ENCODE measurements at regions not wholly inside any gene's neighbourhood (a gene's known extent, or its start where the extent isn't known, plus 50 kb on each side); places are given as distances from the start of the nearest gene placed in this dataset.
A peak's percentile ranks its signal among the peaks of the same experiment; 100 is the strongest.
"Not testable (repeated sequence)": the region's sequence is repeated elsewhere in the genome, so short reads cannot be mapped to it uniquely, and the experiment has no call there.

DNA sequence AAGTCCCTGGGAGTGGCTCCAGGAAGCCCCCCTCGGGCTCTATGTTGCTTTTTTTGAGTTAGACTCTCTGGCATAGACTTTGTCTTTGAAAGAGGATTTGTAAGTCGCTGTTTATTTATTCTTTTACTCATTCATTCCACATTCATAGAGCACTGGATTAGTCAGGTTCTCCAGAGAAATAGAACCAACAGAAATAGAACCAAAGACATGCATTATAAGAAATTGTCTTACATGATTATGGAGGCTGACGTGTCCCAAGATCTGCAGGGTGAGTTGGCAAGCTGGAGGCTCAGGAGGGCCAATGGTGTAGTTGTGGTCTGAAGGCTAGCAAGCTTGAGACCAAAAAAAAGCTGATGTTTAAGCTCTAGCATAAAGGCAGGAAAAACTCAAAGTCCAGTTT lies 98.3 kb upstream of the CHD6 start:
- DNase-seq, result no peak

DNA sequence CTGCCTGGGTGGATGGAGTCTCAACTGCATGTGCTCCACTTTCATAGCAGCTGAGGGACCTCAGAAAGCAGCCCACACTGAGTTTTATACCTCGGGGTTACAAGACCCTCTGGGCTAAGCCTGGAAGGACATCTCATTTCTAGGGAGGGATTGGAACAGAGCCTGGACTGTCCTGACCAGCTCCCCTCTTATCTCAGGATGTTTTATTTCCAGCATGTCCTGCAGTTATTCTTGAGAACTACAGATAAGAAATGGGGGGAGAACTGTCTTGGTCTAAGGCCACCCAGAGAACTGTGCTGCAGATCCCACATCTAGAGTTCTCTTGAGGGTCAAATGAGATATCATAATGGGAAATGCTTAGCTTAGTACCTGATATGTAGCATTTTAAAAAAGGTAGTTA lies 97.3 kb upstream of the CHD6 start:
- DNase-seq, result no peak

- no peak for DNase-seq
Measured at GRCh38 chr20:41714030-41714429, 95.9 kb upstream of the CHD6 start.

DNA sequence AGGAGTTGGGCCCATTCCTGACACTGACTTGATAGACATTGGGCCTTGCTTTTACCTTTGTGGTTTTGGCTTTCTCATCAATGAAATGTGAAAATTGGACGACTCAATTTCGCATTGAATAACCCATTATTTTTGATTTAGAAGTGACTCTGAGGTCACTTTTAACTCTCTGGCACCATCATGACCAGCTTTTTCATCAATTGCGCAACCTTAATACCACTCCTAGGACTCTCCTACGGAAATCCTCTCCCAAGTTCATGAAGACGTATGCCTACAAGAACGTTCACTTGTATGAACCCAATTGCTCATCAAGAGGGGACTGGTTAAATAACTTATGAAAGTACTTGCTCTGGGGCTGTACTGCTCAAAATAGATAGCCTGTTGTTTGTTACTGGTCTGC lies 86.7 kb upstream of the CHD6 start:
- no peak for DNase-seq

- DNase-seq, result no peak
Measured at GRCh38 chr20:41702647-41703046, 84.5 kb upstream of the CHD6 start.

GRCh38 chr20:41701588-41702348 lies 83.6 kb upstream of the CHD6 start:
- no peak for DNase-seq

- not testable (repeated sequence) for DNase-seq
Measured at GRCh38 chr20:41699673-41700072, 81.5 kb upstream of the CHD6 start.

DNA sequence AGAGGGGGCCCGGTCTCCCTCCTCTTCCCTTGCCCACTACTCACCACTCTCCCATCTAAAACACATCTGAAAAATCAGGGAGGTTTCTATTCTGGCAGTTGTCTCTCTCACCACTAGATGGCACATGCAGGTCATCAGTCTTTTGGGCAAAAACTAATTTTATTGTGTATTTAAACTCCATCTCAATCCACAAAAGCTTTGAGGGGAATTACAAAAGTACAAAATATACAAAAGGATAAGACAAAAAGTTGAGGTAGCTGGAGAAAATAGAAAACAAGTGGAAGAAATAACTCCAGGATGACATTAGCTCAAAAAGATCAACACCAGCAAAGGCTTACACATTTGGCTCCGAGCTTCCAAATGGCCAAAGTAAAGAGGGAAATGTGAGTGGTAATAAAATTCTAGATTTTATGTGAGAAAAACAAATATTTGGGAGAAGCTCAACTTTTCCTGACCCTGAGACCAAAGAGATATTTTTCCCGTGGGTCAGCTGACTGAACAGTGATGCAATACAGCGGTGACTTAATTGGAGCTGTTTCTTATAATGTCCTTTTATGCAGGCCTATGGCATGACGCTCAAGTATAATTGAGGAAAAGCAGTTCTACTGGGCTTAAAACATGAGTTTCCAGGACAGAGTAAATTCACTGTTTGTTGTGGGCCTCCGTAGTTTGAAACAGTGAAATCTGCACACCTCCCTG lies 79.8 kb upstream of the CHD6 start:
- peak; percentile 8 for DNase-seq

- DNase-seq, result no peak
Measured at GRCh38 chr20:41696428-41696827, 78.3 kb upstream of the CHD6 start.

- DNase-seq, result peak; percentile 2
Measured at GRCh38 chr20:41694796-41695195, 76.6 kb upstream of the CHD6 start.

GRCh38 chr20:41693136-41693979 lies 75.2 kb upstream of the CHD6 start:
- DNase-seq, result peak; percentile 82

DNA sequence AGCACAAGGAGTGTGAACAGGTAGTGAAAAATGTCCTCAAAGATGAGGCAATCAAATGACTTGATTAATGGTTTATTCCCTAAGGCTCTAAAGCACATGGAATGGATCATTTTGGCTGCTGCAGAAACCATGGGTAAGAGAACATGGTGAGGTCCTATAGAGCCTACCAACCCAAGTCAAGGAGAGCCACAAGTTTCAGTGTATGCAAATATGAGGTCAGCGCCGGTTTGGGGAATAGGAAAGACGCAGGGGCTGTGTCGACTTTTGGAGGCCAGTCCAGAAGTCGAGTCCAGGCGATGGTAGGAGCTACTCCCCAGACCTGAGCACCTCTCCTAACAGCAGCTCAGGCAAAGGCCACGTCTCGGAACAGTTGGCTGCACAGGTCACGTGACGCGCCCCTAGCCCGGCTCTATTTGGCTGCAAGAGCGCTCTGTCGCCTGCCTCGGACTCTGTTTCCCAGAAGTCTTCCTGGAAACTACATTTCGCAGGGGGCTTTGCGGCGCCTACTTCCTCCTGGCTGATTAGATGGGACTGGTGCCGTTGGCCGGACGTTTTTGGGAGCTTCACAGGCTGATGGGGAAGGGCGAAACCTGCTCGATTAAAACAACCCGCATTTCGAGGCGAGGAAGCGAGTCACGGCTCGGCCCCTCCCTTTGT lies 74.4 kb upstream of the CHD6 start:
- peak; percentile 79 for DNase-seq

DNA sequence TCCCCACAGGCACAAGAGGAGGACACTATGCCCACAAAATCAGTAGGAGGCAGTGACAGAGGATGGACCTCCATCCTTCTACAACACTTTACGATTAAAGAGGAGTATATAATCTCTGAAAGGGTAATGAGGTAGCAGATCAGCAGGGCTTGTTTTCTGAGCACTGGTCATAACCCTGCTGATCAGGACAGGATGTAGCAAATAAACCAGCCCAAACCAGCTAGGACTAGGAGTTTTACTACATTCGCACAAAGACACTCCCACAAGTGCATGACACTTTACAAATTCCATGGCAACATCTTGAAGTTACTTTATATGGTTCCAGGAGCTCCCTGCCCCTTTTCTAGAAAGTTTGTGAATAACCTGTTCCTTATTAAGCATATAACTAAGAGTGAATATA lies 73.3 kb upstream of the CHD6 start:
- no peak for DNase-seq

GRCh38 chr20:41690702-41691101 lies 72.5 kb upstream of the CHD6 start:
- DNase-seq, result no peak

DNA sequence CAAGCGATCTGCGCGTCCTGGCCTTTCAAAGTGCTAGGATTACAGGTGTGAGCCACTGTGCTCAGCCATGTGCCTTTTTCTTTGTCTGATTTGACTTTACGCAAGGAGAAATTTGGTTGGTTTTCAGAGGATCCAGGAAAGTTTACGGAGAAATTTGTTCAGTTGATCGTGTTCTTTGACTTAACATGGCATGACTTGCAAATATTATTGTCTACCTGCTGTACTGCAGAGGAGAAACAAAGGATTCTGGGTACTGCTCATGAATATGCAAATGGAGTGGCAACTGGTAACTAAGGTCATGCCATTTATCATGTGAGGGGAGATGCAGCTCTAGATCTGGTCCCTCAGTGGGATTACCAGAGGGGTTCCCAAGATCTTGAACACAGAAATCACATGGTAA lies 68.8 kb upstream of the CHD6 start:
- DNase-seq, result no peak

GRCh38 chr20:41685145-41685544 lies 67.0 kb upstream of the CHD6 start:
- not testable (repeated sequence) for DNase-seq

DNA sequence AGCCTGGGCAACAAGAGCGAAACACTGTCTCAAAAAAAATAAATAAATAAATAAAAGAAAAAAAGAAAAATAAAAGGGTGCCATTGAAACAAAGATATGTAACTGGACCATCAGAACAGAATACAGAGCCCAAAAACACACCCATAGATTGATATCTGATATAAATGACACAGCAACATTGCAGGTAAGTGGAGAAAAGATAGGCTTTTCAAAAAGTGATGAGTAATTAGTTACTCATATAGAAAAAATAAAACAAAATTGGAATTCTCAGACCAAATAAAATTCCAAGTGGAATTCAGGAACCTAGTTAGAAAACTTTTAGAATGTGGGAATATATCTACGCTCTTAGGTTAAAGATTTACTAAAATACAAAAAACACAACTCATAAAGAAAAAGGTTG lies 60.6 kb upstream of the CHD6 start:
- DNase-seq, result no peak

- DNase-seq, result no peak
Measured at GRCh38 chr20:41672282-41672681, 54.1 kb upstream of the CHD6 start.

- DNase-seq, result no peak
Measured at GRCh38 chr20:41671143-41671542, 53.0 kb upstream of the CHD6 start.

DNA sequence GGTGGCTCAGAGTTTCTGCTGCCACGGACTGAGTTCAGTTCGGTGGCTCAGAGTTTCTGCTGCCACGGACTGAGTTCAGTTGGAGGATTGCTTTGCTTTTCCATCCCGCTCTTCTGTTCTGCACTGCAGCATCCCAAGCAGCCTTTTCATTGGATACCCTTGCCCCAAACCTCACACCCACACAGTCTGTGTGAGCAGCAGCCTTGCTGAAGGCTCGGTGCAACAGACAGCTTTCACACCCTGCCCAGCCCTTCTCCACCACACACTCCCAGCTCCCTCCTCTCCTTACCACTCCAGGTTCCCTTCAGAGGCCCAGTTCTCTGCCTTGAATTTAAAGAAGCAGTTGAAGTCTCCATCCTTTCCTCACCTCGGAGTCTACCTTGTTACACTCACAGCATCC lies 52.5 kb upstream of the CHD6 start:
- DNase-seq, result no peak

DNA sequence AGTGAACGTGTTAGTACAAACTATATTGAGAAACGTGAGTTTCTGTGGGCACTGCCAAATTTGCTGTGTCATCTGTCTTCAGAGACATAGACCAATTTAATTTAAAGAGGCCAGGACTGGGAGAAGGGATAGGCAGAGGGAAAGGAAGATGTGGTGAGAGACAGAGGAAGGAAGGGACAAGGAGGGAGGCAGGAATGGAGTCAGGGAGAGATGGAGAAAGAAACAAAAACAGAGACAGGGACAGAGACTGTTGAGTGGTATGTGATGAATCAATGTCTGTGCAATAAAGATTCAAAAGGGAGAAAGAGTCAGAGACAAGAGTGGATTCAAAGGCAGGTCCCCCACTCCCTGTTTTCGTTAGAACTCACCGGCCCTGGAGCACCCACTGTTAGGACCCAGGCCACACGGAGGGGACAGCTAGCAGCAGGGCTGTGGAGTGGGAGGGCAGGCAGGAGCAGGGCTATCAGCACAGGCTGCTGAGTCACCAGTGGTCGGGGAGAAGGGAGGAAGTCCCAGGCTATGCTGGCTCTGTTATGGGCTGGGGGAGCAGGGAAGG lies 51.6 kb upstream of the CHD6 start:
- no peak for DNase-seq

GRCh38 chr20:41668057-41668749 lies 50.0 kb upstream of the CHD6 start:
- DNase-seq, result no peak
